ENCODE measurements at regions not wholly inside any gene's neighbourhood (a gene's known extent, or its start where the extent isn't known, plus 50 kb on each side); places are given as distances from the start of the nearest gene placed in this dataset.

DNA sequence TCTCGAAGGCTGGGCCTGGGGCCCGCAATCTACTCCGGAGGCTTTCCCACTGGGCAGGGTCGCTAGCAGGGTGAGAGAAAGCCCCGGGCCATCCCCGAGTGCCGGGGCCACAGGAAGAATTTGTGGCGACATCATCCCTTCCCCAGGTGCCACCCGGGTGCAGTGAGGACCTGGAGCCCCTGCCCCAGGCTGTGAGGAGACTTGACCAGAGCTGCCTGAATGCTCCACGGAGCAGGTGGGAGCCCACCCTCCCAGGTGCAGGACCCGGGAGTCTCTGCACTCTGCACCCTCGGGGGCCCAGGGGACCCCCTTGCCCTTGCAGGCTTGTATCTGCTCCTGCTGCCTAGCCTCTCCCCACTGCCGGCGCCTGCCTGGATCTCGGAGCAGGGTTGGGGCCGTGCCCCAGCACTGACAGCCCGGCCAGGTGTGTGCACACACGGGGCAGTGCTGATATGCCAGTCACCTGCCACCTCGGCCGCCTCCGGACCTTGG, 67.5 kb upstream of the RGS7 start:
- ChIA-PET CTCF (no interaction called here), POLR2A (ENCODE audit: unreplicated experiment) (no interaction called here)
- no peak for TF ChIP-seq EZH2 (IDR thresholded peaks at IDR 0.05; ENCODE audit: low read depth)
- Histone ChIP-seq H3K4me1 (replicated peaks; ENCODE audit: insufficient read depth) (no peaks in the 10 kb centered on the region), H3K36me3 (ENCODE audit: low read depth) (no peaks in the 10 kb centered on the region), H2AFZ (no peak overlapping the region), H3K9me3 (ENCODE audit: insufficient read depth, low read depth) (no peaks in the 10 kb centered on the region), H3K79me2 (ENCODE audit: low read depth) (no peaks in the 10 kb centered on the region), H3K4me3 (no peak overlapping the region), H3K27ac (no peak overlapping the region), H4K20me1 (ENCODE audit: insufficient read depth) (no peaks in the 10 kb centered on the region), H3K4me2 (no peak overlapping the region), H3F3A (ENCODE audit: insufficient read depth, low read depth) (no peaks in the 10 kb centered on the region), H3K27me3 (ENCODE audit: insufficient read depth, low read depth) (peaks cover 21% of the 10 kb centered on the region; the same call in 1 of the 2 replicates), H3K9me2 (ENCODE audit: insufficient read depth) (no peaks in the 10 kb centered on the region)
- intact Hi-C loops (cut with micrococcal nuclease; ENCODE audit: unreplicated experiment) = no loop called here
- no TSS peak for BruUV-seq (replicated peaks)
- no peak for DNase-seq

DNA sequence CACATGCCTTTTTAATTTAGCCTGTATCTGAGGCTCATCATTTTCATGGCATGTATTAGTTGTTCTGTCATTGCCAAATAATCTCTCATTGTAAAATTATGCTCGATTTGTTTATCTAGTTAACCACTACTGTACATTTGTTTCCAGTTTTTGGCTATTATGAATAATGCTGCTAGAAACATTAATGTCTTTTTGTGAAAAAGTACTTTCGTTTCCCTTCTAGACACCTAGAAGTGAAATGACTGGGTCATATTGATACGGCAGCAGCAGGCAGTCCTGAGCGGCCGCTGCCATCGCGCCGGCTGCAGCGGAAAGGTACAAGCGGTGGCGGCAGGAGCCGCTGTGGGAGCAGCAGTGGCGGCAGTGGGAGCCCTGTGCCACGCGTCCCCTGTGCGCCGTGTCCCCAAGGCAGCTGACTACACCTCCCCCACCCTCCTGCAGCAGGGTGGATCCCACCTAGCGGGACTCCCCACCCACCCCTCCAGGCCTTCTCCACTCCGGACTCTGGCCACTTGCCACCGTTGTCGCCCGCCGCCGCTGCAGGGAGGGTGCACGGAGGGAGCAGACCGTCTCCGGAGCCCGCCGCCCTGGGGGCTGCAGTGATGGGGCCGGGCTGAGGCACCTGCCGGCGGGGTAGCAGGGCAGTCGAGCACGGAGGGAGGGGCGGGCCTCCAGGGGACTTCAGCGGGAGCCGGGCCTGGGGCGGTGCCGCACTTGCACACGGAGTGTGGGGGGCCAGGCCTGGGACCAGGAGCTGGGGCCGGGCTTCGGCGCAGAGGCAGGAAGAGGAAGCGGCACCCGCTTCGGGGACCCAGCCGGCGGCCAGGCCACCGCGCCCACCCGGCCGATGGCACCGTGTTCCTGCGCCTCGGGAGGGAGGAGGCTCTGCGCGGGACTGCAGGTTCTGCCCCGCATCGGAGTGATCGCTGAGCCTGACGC, 66.8 kb upstream of the RGS7 start:
- POLR2A ChIA-PET (ENCODE audit: unreplicated experiment) = no interaction called here
- H3K9me2 ChIP-seq (ENCODE audit: insufficient read depth) = no peaks in the 10 kb centered on the region
- no peaks in the 10 kb centered on the region for H3K36me3 ChIP-seq (ENCODE audit: low read depth)
- H3K4me2 ChIP-seq = no peak overlapping the region
- H3F3A ChIP-seq (ENCODE audit: insufficient read depth, low read depth) = no peaks in the 10 kb centered on the region
- no peak overlapping the region for H3K27ac ChIP-seq
- no peak for DNase-seq
- no TSS peak for BruUV-seq (replicated peaks)
- H2AFZ ChIP-seq = no peak overlapping the region
- H3K4me3 ChIP-seq = no peak overlapping the region
- CTCF ChIA-PET = no interaction called here
- no peaks in the 10 kb centered on the region for H3K4me1 ChIP-seq (replicated peaks; ENCODE audit: insufficient read depth)
- intact Hi-C loops (cut with micrococcal nuclease; ENCODE audit: unreplicated experiment) = no loop called here
- no peak for TF ChIP-seq EZH2 (IDR thresholded peaks at IDR 0.05; ENCODE audit: low read depth)
- TF ChIP-seq, protein P1, sequence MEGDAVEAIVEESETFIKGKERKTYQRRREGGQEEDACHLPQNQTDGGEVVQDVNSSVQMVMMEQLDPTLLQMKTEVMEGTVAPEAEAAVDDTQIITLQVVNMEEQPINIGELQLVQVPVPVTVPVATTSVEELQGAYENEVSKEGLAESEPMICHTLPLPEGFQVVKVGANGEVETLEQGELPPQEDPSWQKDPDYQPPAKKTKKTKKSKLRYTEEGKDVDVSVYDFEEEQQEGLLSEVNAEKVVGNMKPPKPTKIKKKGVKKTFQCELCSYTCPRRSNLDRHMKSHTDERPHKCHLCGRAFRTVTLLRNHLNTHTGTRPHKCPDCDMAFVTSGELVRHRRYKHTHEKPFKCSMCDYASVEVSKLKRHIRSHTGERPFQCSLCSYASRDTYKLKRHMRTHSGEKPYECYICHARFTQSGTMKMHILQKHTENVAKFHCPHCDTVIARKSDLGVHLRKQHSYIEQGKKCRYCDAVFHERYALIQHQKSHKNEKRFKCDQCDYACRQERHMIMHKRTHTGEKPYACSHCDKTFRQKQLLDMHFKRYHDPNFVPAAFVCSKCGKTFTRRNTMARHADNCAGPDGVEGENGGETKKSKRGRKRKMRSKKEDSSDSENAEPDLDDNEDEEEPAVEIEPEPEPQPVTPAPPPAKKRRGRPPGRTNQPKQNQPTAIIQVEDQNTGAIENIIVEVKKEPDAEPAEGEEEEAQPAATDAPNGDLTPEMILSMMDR (conservative IDR thresholded peaks at IDR 0.05) = no peak
- no peaks in the 10 kb centered on the region for H4K20me1 ChIP-seq (ENCODE audit: insufficient read depth)
- no peaks in the 10 kb centered on the region for H3K9me3 ChIP-seq (ENCODE audit: insufficient read depth, low read depth)
- H3K27me3 ChIP-seq (ENCODE audit: insufficient read depth, low read depth) = peaks cover 21% of the 10 kb centered on the region; the same call in 1 of the 2 replicates
- no peaks in the 10 kb centered on the region for H3K79me2 ChIP-seq (ENCODE audit: low read depth)

DNA sequence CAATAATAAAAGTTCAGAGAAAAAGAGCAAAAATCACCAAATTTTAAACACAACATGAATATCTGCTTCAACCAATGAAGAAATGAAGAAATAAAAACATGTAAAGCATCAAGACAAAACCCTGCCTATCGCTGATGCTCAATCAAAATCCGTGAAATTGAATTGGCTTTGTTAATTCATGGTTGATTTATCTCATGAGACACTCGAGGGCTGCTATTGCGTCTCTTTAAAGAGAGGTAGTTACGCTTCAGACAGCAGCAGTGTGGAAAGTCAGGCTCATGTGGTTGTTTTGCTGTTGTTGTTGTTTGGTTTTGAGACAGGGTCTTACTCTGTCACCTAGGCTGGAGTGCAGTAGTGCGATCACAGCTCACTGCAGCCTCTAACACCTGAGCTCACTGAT, 65.5 kb upstream of the RGS7 start:
- TF ChIP-seq, protein P1 (conservative IDR thresholded peaks at IDR 0.05) = no peak
- no peak for TF ChIP-seq EZH2 (IDR thresholded peaks at IDR 0.05; ENCODE audit: low read depth)
- Histone ChIP-seq H3K4me1 (replicated peaks; ENCODE audit: insufficient read depth) (no peaks in the 10 kb centered on the region), H3K4me3 (no peak overlapping the region), H3K4me2 (no peak overlapping the region), H3K9me2 (ENCODE audit: insufficient read depth) (no peaks in the 10 kb centered on the region), H3K79me2 (ENCODE audit: low read depth) (no peaks in the 10 kb centered on the region), H2AFZ (no peak overlapping the region), H3K27me3 (ENCODE audit: insufficient read depth, low read depth) (peaks cover 18% of the 10 kb centered on the region; the same call in 1 of the 2 replicates), H4K20me1 (ENCODE audit: insufficient read depth) (no peaks in the 10 kb centered on the region), H3K36me3 (ENCODE audit: low read depth) (no peaks in the 10 kb centered on the region), H3F3A (ENCODE audit: insufficient read depth, low read depth) (no peaks in the 10 kb centered on the region), H3K27ac (no peak overlapping the region), H3K9me3 (ENCODE audit: insufficient read depth, low read depth) (no peaks in the 10 kb centered on the region)
- CTCF ChIA-PET = no interaction called here
- intact Hi-C loops (cut with micrococcal nuclease; ENCODE audit: unreplicated experiment) = no loop called here
- POLR2A ChIA-PET (ENCODE audit: unreplicated experiment) = no interaction called here
- no peak for DNase-seq
- no TSS peak for BruUV-seq (replicated peaks)
